ENCODE measurements at regions not wholly inside any gene's neighbourhood (a gene's known extent, or its start where the extent isn't known, plus 50 kb on each side); places are given as distances from the start of the nearest gene placed in this dataset.

DNA sequence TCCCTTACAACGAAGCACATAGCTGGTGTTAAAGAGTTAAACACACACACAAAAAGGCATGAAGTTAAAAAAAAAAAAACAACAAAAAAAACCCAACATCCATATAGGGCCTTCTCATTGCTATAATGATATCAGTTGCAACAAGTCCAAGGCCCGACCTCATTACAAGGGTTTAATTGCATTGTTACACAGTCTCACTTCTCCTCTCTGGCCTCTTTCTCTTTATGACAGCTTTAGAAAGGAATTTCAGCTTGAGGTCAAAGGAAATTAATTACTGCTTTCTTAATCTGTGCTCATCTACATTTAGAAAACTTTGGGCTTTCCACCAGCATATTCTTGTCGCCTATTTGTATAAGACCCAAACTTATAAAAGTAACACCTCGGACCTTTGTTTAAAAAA, 342.1 kb downstream of the NR2F2 start:
- no peak for DNase-seq (ENCODE audit: low spot score)

DNA sequence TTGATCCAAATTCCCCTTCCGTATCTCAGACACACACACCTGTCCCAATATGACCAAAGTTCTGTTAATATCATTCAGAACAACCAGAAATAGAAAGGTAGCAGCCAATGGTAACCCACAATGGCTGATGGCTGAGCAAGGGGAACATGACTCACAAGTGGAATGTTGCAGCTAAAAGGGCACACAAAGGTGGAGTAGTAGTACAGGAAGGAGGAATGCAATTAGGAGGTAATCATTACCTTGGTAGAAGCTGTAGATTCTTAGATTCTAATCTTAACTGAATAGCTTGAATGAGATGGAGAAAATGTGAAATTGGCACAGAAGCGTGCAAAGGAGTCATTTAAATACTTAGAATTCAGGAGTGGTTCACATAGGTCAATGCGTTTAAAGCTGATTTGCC, 347.9 kb downstream of the NR2F2 start:
- no peak for DNase-seq (ENCODE audit: low spot score)

DNA sequence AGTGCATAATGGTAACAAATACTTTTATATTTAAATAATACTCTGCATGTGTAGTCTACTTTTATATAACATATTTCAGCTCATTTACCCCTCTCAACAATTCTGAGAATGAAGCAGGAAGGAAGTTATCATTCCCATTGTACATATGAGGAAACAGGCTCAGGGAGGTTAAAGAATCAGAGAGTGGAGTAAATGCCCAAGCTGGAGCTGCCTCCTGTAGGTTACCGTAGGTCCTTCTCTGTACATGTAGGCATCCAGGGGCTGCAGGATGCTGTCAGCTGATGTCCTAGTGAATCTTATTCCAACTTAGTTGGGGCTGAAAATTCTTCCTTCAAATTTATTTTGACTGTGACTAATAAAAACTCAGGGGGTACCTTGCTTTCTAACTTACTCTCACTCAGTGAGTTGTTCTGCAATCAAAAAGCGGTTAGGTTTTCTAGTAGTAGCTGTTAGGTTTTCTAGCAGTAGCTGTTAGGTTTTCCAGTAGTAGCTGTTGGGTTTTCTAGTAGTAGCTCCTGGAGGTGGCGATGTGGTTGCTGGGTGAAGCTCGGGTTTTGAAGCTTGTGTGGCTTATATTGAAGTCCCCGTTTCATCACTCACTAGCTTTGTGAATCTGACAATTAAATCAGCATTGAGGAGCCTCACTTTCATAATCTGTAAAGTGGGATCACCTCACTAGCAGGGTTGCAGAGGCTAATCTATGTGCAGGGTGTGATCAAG, 357.0 kb downstream of the NR2F2 start:
- DNase-seq (ENCODE audit: low spot score), result no peak

DNA sequence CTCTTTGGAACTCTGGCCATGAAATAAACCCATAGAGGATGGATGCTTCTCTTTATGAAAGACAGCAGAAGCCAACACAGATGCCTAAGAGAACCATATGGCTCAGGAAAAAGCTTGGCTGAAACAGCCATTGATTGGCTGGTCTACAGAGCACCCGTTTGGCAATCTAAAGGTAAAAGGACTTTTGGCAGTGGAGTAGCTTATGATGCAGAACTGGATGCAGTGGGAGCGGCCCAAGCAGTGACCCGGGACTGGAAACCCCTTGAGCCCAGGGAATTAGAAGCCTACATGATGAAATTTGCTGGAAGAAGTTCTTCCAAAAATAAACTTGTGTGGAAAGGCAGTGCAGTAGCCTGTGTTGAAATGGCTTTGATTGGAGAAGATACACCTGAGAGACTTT, 360.2 kb downstream of the NR2F2 start:
- DNase-seq (ENCODE audit: low spot score), result no peak

DNA sequence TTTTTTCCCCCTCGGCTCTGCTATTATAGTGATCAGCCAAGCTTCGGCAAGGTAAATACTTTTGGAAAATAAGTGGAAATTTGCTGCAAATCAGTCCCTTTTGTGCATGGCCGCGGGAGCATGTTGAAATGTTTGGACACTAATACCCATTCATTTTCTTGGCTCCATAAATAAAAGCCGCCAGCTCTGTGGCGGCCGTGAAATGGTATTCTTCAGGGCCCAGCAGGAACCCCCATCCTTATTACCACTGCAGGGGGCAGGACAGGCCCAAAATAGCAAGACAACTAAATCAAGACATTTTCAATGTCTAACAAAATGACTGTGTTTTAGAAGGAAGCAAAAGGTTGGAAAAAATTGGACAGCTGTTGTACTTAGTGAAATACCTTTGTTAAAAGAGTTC, 362.3 kb downstream of the NR2F2 start:
- no peak for DNase-seq (ENCODE audit: low spot score)

DNA sequence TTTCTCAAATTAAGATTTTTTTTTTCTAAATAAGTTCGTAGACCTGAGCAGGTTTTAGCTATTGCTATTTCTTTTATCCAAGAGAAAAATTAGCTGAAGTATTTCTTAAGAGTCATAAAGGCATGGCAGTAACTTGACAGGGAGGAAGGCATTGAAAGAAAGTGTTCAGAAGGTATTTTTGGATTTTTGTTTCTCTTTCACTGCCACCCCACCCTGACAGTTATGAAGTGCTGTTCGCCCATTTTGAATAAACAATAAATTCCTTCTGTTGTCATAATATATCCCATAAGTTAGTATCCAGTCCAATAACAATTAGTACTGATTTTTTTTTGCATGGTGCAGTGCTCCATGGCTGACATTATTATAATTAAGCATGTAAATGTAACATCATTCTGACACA, 363.0 kb downstream of the NR2F2 start:
- DNase-seq (ENCODE audit: low spot score), result no peak

DNA sequence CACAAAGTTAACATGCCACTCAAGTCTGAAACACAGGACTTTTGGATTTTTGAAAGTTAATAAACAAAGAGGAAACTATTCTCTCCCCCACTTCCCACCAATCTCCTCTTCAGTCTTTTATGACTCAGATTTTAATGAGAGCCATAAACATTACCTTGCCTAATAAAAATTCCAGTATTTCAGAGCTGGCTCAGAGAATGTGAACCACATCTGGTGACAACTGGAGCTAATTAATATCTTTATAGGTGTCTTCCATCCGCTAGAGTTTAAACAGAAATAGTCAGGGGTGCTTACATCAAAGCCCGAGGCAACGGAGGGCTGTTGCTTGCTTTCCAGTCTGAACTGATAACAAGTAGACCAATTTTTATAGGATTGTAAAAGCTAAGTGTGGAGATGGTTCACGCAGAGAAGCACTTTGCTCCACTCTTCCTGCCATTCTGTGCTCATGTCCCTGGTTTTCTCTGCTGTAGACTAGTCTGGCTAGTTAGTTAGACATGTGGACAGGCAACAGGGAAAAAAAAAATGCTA, 363.6 kb downstream of the NR2F2 start:
- DNase-seq (ENCODE audit: low spot score), result no peak

DNA sequence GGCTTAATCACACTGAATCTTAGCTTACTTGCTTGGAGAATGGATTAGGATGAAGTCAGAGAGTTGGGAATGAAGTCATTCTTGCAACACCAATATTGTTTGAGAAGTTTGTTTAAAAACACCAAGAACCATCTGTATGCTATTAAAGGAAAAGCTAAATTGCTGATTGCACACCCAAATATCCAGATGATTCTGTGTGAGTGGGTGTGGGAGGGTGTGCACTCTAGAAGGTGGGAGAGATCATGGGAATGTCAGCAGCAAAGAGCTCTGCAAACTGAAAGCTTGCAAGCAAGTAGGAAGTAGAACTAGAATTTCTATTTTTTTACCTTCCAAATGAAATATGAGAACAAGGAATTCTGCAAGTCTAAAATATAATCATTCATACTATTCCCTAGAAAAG, 364.9 kb downstream of the NR2F2 start:
- DNase-seq (ENCODE audit: low spot score), result no peak

DNA sequence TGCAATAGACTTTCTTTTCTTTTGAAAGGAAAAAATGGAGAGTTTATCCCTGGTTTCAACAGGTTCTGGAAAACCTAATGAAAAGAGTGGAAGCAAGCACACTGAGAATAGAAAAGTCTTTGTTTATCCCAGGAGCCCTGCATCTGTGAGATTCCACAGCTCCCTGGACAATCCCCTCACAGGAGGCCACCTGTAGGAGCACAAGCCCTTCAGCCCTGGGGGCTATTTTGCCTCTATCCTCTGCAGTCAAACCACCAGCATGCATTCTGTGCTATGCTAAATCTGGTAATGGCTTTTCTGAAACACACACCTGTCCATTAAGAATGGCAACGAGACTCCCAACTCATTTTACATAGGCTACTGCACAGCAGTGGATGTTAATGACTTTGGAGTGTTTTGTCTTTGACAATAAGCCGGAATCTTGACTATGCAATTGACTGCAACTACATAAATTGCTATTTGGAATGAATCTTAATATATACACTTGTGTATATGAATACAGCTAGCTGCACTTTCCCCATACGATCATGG, 369.4 kb downstream of the NR2F2 start:
- DNase-seq (ENCODE audit: low spot score), result no peak

DNA sequence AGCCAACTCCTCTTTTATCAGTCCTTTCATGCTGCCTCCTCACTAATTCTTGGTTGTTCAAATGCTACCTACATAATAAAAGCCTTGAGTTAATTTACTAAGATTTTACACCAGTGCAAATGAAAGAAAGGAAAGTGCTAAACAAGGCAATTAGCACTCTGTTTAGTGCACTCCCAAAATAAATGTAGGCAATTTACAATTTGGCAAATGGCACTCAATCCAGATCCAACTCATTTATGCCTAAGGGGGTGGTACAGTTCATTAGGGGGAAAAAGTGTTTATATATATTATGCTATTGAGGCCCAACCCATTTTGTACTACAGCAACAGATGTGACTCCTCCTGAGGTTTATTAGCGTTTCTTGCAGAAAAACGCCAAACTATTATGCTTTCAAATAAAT, 370.1 kb downstream of the NR2F2 start:
- DNase-seq (ENCODE audit: low spot score), result no peak

DNA sequence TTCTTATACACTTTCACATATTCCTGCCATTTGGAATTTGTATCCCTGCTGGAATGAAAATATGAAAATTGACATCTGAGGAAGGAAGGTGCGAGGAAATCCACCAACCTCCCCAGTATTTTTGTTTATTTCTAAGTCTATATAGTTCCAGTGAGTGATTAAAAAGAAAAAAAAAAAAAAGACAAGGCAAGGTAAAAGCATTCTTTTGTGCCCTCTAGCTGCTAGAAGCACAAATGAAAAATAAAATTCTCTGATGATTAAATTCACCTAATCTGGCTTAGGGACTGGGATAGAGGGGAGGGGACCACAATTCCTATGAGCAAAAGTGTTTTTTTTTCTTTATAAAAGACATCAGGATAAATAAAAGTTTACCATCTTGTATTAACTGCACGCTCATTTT, 370.9 kb downstream of the NR2F2 start:
- DNase-seq (ENCODE audit: low spot score), result no peak

DNA sequence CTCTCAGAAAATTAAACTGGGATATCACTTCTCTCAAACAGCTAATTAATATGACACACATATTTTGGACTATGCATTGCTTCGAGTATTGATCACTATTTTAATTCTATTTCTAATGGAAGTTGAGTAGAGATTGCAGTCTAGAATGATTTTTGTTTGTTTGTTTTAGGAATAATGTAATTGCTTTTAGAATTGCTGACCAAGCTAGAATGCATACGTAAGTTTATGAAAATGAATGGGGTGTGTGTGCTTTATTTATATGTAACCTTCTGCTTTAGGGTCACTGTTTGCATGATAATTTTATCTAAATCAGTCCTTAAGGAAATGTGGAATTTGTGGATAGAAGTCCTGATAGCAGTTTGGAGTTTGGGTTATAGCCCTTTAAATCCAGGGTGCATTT, 371.4 kb downstream of the NR2F2 start:
- no peak for DNase-seq (ENCODE audit: low spot score)

DNA sequence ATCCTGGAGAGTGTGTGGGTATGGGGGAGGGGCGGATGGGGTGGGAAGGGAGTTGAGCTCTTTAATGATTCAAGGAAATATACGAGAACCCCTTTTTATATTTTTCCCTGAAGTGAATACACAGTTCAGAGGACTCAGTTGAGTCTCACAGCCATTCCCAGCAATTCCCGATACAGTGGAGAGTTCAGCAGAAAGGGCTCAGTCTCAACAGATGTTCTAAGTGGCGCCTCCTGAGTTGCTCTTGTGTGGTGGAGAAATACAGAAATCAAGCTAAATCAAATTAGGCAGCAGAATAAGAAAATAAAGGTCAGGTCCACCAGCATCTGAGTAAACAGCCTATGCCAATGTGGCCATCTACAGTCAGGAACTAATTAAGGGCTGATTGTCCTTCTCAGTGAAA, 372.1 kb downstream of the NR2F2 start:
- DNase-seq (ENCODE audit: low spot score), result no peak

DNA sequence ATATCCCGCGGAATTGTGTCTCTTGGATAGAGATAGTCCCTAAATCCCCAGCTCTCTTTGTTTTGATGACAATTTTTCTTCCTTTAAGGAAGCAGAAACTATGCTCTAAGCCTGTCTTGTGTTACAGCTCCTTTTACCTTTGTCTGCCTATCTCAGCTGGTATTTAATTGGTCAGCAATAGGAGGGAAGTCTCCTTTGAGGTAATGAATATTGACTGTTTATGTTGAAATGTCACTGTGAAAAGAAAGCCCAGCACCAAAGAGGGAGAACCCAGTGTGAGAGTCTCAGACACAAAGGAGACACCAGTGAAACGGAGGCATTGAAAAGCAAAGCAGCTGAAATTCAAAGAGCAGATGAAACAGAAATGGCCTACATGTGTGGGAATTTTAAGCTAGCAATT, 372.6 kb downstream of the NR2F2 start:
- no peak for DNase-seq (ENCODE audit: low spot score)

DNA sequence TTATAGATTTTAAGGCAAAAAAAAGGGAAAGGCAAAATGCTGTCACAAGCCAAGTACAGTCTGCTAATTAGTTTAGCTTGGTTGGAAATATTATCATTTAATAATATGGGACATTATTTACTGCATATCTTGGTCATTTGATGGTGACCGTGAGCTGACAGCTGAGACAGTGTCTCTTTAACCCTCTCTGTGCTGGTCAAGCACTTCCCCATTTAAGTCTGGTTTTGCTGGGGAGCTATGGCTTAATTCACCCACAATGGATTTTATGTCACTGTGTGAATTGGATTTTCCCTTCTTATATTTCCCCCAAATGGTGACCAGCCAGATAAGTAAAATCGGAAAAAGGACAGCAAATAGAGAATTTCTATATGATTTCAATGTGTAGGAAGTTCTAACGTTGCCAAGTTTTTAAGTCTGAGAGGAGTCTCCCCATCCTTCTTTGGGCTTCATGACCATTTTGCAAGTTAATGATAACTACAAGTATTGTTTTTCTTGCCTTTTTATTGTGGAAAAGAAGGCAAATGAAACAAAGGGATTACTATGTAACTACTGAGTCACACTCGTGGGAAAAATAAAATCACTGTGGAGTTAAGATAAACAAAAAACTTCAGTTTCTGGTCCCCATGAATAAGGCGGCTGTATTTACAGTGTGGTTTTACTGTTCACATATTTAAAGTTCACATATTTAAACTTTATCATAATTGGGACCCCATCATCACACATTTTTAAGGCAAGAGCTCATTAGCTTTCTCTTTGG, 373.5 kb downstream of the NR2F2 start:
- no peak for DNase-seq (ENCODE audit: low spot score)

DNA sequence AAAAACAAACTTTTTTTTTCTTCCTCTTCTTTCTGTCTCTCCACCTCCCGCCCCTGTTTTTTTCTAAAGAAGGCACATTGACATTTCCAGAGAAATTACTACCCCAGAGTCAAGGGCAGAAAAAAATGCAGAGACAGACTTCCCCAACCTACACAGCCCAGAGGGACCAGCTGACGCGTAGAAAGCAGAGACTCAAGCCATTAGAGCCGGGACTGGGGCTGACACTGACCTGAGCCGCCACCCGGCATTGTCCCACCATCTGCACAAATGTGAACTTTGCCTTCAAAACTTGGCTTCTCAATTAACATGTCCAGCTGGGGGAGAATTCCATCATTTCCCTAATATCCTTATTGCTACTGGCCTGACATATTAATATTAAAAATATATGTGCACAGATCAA, 385.6 kb downstream of the NR2F2 start:
- DNase-seq (ENCODE audit: low spot score), result no peak

DNA sequence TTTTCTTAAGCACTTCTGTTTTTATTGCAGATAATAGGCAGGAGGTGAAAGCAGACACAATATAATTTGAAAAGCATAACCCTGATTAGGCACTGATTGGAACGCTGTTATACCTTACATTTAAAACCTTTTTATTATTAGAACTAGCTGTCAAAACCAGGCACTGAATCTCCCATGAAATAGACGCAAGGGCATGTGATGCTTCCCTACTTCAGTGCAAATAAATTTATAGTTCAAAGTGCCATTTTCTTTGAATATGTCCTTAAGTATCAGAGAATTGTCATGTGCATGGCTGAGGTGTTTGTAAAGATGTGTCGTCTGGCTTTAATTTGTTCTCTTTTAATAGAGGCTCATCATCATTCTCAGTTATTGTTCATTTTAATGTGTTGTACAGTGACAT, 386.0 kb downstream of the NR2F2 start:
- no peak for DNase-seq (ENCODE audit: low spot score)

DNA sequence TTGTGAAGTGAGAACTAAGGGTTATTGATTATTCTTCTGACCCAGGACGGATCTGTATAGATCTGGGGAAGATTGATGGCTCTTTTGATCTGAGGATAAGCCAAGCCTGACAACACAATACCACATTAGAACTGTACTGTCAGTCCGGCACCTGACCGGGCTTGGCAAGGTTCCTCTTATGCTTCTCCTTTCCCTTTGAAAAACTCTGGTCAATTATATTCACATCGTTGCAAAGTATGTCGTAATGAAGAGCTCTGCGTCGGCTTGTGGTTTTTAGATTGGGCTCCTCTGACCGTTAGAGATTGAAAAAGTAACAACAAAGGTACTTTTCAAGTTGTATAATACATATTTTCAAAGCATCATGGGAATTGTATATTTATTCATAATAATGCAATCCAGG, 389.8 kb downstream of the NR2F2 start:
- no peak for DNase-seq (ENCODE audit: low spot score)

DNA sequence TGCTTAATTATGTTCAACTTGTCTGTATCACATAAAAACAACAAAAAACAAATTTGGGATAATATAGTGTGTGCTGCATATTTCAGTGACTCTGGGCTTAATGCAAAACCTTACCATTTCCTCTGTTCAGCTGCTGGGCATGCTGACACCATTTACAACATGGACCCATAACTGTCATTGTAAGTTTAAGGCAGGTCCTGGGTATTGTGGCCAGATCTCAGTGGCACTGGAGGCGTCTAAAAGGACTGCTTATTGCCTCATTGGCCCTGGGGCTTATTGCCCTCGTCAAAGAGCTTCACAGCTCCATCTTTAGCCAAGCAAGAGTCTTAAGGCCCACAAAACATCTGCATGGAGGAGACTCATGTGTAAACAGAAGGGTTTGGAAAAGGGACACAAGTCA, 390.2 kb downstream of the NR2F2 start:
- no peak for DNase-seq (ENCODE audit: low spot score)

DNA sequence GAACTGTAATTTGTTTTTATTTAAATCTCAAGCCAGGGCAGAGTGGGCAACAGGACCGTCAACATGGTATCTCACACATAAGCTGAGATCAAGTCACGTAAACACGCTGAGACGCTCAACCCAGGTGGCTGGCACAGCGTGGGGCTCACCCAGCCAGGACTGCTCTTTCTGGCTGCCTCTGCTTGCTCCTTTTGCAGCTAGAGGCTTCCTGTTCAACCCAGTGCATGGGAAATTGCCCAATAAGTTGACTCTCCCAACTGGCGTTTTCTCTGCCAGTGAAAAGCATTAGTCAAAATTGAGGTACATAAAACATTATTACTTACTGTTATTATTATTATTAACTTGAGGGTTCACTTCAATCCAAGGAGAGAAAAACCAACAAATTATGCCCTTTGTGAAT, 398.1 kb downstream of the NR2F2 start:
- DNase-seq (ENCODE audit: low spot score), result no peak

DNA sequence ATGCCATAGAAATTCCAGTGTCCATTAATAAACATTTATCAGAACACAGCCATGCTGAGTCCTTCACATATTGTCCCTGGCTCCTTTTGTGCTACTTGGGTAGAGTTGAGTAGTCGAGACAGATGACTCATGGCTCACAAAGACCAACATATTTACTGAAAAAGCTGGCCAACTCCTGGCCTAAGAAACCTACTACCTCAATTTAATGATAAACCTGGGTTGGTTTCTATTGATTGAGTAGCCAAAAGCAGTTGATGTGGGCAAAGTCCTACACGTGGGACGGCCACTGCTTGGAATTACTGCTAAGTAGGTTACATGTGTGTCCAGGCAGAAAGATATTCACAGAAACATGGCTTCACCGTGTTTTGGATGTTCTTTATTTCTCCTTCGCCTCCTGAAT, 402.2 kb downstream of the NR2F2 start:
- DNase-seq (ENCODE audit: low spot score), result no peak

DNA sequence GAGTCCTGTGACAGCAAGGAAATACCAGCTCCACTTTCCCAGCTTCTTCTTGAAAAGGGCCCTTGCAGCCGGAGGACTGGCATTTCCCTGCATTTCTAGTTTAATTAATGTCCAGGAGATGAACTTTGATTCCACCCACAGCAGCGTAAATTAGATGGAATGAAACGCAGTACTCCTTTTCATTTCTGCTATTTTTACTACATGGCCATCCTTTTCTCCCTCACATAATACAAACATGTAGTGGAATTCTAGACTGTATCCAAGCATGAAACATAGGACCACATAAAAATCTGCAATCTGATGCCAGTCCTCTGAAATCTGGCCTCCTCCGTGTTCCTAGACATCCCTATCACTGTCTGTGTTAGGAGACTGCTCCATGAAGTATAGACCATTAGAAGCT, 403.2 kb downstream of the NR2F2 start:
- DNase-seq (ENCODE audit: low spot score), result no peak

DNA sequence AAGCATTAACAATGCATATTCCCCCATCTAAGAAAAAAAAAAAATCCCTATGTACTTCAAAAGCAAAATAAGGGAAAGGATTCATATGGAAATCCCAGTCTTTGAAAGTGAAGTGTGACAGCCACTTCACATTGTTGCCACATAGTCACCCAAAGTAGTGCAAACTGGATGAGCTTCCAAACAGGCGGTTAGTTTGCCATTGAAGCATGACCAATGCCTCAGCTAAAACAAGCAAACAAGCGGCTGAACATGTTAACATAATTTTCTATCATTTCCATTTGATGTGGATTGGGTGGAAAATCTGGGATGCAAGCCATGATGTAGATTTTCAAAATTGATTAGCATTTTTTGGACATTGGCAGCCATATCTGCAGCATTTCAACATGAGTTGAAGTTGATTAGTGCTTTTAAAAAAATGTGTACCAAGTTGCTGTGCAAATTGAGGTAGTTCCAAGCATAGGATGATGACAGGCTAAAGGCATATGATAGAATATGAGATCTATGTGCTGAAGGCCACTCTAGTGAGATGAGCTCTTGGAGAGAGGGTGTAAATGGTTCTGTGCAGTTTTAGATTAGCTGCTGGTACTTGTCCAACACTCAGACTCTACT, 405.2 kb downstream of the NR2F2 start:
- no peak for DNase-seq (ENCODE audit: low spot score)

Data from NAMALWA (cell line).